Dermis microvascular lymphatic vessel endothelial cell (primary cell): ENCODE measurements at regions not wholly inside any gene's neighbourhood (a gene's known extent, or its start where the extent isn't known, plus 50 kb on each side); places are given as distances from the start of the nearest gene placed in this dataset.

Experiments
- DNase-seq, 2 donors: peaks; one replicate each; pipeline versions ENCODE4 v3.0.0 to v3.0.0-alpha.2; 2010; ENCODE audit warnings: low read depth in 2 of 2

DNA sequence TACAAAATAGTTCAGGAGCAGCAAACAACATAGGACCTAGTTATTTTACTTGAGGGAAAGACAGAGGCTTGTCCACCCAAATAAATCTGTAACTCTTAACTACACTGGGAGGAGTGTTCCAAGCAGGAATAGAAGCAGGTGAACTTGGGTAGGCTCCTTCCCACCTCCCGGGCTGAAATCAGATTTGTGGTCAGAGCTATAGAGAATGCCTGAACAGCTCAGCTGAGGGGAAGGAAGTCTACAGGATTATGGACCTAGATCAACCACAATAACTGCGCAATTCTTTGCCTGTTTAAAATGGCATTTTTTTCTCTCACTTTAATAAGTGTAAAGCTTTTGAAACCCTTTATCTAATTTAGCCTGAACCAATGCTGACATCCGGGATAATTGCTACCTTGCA, 73.5 kb upstream of the IRS2 start:
- DNase-seq: no peak

DNA sequence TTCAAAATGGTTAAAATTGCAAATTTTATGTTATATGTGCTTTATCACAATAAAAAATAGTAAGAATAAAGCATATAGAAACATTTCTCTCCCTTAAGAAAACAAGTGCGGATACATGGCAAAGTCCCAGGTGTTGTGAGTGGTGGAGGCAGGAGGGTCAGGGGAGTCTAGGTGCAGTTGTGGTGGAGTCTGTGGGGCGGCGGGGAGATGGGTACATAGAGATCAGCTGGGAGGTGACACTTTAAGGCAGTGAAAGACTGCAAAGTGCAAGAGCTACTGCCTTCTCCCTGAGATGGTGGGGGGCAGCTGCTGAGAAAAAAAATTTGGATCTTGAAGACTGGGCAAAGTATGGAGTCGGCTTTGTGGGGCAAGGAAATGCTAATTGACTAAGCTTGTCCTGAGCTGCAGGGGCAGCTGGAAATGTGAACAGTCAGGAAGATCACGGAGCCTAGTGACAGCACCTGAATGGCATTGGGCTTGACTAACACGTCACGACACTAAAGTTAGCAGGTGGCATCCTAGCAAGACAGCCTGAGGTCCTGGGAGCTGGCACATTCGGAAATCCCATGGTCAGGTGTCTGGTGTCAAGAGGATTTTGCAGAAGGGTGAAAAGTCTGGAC, 72.9 kb upstream of the IRS2 start:
- no peak for DNase-seq

DNA sequence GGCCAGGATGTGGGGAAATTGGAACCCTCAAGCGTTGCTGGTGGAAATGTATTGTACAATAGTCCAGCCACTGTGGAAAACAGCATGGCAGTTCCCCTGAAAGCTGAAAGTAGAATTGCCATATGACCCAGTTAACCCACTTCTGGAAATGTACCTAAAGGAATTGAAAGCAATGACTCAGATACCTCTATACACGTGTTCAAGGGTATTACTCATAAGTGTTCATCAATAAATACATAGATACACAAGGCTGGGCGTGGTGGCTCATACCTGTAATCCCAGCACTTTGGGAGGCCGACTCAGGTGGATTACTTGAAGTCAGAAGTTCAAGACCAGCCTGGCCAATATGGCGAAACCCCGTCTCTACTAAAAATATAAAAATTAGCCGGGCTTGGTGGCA, 71.9 kb upstream of the IRS2 start:
- DNase-seq: no peak

DNA sequence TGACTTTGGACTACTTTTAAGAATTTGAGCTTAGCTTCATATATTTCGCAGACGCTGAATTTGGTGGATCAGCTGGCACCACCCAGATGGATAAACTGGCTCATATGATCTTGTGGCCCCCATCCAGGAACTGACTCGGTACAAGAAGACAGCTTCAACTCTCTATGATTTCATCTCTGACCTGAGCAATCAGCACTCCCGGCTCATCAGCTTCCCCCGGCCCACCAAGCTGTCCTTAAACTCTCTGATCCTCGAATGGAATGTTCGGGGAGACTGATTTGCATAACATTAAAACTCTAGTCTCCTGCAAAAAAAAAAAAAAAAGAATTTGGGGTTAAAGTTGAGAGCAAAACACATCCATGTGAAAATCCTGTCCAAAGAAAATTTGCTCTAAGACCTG, 71.4 kb upstream of the IRS2 start:
- no peak for DNase-seq

DNA sequence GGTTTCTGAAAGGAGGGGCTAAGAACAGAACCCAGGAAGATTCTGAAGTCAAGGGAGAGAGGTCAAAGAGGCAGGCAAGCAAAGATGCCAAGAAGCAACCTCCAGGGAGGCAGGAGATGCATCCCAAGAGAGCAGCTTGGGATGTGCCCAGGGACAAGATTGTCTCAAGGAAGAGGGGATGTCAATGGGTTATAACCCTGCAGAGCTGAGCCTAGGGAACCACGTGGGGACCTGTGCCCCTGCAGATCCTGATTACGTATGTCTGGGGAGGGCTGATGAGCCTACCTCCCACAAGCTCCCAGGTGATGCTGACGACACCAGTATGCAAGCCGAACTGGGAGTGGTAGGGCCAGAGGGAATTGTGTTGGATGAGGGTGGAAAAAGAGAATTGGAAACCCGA, 70.9 kb upstream of the IRS2 start:
- DNase-seq: no peak

DNA sequence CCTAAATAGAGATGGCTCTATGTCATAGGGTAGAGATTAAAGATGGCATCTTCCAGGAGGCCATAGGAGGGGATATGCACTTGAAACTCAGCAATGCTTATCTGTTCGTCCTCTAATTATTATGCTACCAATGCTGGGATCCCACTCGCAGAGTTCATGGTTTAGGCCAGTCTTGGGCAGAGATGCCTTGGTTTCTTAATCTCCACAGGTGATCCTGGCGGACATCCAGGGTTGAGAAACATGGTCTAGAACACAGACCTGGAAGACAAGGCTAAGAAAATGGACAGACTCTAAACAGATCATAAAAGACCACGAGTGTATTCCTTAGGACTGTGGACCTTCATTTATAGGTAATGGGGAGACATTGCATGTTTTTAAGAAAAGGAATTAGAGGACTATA, 70.0 kb upstream of the IRS2 start:
- no peak for DNase-seq

DNA sequence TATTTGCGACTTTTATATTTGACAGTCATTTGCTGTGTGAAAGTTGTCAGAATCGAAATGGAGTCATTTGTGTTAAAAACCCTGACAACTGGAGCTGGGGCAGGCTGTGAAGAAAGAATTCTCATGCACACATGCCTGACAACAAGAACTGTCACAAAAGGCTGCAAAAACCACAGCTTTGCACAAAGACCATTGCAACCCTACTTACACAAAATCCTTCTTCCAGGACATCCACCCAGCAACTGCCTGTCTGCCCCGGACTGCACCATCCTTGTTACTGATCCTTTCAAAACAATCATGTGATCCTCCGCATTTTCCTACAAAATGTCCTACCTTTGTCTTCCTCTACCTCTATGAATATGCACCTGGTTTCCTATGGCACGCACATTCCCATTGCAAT, 66.8 kb upstream of the IRS2 start:
- DNase-seq: no peak

DNA sequence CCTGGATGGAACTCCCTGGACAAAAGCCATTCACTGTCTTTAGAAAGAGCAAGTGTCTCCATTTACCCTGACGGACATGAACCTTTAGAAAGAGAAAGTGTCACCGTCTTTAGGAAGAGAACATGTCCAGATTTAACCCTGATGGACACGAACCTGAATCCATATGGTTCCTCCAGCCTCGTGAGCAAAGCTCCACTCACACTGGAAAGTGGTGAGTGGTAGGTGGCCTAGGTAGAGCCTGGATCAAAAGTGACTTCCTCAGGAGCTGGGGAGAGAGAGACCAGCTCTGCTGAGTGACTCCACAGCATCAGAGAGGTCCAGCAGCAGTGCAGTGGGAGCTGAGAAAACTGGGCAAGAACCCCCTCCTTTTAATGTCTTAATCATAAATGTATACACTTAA, 59.8 kb upstream of the IRS2 start:
- DNase-seq: no peak

DNA sequence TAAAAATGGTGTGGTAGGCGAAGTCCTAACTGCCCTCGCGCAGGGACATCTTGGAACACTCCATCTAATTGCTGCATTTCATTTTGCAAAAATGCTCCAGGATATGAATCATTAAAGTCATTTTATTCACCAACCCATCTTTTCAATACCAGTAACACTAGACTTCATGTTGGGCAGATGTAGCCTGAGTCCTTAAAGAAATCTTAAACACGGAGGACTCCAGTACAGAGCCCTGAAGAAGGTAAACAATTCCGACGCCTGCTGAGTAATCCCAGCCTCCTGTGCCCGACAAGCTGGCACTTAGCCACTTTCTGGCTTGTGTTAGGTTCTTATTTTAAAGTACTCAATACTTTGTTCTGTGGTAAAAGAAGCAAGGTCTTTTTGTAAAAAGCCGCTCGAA, 58.0 kb upstream of the IRS2 start:
- DNase-seq: no peak

DNA sequence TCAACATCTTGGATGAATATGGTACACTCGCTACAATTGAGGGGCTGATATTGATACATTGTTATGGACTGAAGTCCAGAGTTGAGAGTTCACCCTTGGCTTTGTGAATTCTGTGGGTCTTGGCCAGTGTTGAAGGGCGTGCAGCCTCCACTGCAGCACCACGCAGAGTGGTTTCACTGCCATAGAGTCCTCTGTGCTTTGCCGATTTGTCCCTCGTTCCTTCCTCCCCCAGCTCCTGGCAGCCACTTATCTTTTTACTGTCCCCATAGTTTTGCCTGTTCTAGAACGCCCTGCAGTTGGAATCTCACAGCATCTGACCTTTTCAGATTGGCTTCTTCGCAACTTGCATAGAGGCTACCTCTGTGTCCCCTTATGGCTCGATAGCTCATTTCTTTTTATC, 57.3 kb upstream of the IRS2 start:
- no peak for DNase-seq

DNA sequence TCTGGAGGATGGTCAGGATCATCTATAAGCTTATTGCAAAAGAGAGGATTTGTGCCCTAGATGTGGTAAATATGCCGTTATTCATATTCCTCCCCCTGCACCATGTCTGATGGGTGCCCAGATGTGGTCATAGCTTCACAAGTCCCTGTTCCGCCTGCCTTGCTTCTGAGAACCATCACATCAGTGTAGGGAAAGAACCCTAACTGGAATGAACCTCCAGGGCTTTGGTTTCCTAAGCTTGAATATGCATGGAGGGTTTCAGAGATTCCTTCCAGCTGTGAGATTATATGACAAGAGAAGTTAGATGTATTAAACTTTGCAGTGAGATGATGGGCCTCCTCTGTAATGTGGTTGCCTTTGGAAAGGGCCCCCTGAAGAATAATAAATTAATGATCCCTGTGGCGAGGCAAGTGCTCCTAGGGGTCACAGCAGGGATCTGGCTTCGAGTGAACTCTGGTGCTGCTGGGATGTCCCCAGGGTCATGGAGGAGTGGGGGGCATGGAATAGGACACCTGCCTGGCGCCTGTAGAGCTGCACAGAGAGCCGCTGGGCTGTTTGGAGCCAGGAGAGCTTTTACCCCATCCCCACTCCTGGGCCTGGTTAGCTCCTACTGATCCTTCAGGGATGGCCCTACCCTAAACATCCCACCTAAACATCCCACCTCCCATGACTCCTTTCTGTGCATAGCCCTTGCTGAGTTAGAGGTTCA, 56.0 kb upstream of the IRS2 start:
- no peak for DNase-seq

DNA sequence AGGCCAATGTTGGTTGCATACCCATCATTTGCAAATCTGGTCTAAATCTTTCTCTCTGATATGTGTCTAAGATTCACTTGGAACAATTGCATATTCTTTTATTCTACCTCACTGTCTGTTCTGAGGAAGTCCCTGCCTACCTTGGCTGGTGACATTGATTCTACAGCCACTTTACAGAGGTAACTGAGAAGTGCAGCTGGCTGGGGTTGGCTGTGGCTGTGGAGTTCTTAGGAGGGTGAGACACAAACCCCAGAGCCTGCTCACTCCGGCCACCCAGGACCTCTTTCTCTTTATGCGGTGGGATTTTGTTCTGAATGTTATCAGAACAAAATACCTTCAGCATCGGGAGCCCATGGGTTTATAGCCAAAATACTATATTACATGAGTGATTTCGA, 54.5 kb upstream of the IRS2 start:
- DNase-seq: no peak

DNA sequence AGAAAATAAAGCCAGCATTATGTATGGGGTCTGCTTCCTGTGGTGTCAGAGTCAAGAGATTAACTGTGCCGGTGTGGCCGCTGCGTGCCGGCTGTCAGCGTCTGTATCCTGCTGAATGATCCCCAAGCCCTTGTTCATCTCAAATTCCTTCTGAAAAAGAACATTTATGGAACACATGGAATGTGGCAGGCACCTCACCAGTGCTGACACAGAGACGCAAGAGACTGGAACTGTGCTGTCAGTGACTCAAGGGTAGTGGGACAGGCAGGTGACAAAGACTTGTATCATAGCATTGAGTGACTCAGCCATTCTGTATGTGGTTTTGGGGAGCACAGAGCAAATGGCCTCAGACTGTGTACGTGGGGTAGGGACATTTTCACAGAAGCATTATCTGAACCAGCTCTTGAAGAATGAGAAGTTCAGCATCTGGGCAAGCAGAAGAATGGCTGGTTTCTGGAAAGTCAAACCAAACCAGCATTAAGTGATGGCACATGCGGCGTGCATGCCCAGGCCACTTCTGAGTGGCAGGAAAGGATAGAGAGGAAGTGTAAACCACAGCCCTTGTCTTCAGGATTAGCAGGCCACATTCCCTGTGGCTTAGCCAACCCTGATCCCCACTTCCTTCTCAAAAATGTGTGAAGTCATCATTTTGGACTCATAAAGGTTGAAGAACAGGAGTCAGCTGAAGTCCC, 54.0 kb upstream of the IRS2 start:
- DNase-seq: no peak

DNA sequence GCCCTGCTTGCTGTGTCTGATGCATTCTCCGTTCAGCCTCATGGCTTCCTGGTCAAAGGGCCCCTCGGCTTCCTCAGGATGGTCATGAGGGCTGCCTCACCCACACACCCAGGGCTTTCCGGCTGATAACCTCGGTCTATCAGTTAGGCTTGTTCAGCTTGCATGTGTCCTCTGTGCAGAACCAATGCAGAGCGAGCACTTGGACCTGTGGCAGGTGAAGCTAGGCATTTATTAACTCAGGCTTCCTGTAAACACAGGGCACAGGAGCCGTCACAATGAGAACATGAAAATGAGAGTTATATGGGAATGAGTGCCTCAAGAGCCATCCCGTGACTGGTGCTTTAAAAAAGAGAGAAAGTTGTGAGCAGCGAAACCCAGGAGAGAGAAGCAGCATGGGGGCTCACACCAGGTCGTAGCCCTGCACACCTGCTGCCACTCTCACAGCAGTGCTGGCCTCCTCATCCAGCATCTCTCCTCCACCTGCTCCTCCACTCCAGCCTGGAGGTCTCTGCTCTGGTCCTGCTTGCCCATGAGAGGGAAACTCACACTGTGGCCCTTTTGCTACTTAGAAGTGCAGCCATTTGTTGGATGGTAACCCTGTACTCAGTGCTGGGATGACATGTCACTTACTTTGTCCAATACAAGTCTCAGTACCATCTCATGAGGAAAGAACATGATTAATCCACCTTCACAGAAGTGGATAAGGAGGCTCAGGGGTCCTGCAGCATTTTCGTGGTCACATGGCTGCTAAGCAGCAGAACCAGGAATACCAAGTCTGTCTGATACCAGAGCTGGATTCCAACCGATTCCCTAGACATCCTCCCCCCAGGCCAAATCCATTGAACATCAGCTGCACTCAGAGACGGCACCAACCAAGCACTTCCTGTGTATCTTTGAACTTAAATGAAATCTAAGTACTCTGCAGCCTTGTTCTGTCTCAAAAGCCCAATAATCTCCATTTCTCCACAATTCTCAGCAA, 50.5 kb upstream of the IRS2 start:
- no peak for DNase-seq
